Vagina (tissue), 2 donors: ENCODE measurements at regions not wholly inside any gene's neighbourhood (a gene's known extent, or its start where the extent isn't known, plus 50 kb on each side); places are given as distances from the start of the nearest gene placed in this dataset.
"Not testable (repeated sequence)": the region's sequence is repeated elsewhere in the genome, so short reads cannot be mapped to it uniquely, and the experiment has no call there.

Experiments
- POLR2A ChIP-seq, 2 donors: fragments of 450-650 bp; IDR thresholded peaks; one replicate each; pipeline ENCODE4 v1.6.1; 2017; ENCODE audit warnings: antibody characterized with exemption in 2 of 2, mild to moderate bottlenecking in 2 of 2, moderate library complexity in 2 of 2
- POLR2AphosphoS5 ChIP-seq, 2 donors: sonication (generic); formaldehyde crosslinking; IDR thresholded peaks; one replicate each; pipeline ENCODE4 v1.9.0; 2017; ENCODE audit warnings: antibody characterized with exemption in 2 of 2, mild to moderate bottlenecking in 2 of 2, low read depth in 1 of 2; ENCODE audit not compliant: insufficient read depth in 1 of 2
- TF ChIP-seq, protein P1 (sequence below), 3 experiments: fragments of 450-650 bp in 2 of 3; fragments of 200-600 bp in 1 of 3; sonication (generic) in 1 of 3; IDR thresholded peaks; one replicate each; pipeline ENCODE4 v1.5.1; 2017 to 2019; ENCODE audit warnings: antibody characterized with exemption in 3 of 3, mild to moderate bottlenecking in 2 of 3, moderate library complexity in 2 of 3

DNA sequence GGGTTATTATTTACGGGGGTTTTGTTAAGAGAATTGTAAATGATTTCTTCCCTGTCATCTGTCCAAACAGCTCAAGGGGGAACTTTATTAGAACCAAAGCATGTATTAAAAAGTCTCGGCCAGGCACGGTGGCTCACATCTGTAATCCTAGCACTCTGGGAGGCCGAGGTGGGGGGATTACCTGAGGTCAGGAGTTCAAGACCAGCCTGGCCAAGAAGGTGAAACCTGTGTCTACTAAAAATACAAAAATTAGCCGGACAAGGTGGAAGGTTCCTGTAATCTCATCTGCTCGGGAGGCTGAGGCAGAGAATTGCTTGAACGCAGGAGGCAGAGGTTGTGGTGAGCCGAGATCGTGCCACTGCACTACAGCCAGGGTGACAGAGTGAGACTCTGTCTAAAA lies 4486.6 kb upstream of the OR11H1 start:
- TF ChIP-seq, protein P1, sequence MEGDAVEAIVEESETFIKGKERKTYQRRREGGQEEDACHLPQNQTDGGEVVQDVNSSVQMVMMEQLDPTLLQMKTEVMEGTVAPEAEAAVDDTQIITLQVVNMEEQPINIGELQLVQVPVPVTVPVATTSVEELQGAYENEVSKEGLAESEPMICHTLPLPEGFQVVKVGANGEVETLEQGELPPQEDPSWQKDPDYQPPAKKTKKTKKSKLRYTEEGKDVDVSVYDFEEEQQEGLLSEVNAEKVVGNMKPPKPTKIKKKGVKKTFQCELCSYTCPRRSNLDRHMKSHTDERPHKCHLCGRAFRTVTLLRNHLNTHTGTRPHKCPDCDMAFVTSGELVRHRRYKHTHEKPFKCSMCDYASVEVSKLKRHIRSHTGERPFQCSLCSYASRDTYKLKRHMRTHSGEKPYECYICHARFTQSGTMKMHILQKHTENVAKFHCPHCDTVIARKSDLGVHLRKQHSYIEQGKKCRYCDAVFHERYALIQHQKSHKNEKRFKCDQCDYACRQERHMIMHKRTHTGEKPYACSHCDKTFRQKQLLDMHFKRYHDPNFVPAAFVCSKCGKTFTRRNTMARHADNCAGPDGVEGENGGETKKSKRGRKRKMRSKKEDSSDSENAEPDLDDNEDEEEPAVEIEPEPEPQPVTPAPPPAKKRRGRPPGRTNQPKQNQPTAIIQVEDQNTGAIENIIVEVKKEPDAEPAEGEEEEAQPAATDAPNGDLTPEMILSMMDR (IDR thresholded peaks at IDR 0.05): not testable (repeated sequence)
- not testable (repeated sequence) for TF ChIP-seq POLR2A (IDR thresholded peaks at IDR 0.05); POLR2AphosphoS5 (IDR thresholded peaks at IDR 0.05; ENCODE audit: insufficient read depth in 1 of 2, low read depth in 1 of 2)
